Calu3 (cell line): ENCODE measurements at regions not wholly inside any gene's neighbourhood (a gene's known extent, or its start where the extent isn't known, plus 50 kb on each side); places are given as distances from the start of the nearest gene placed in this dataset.

Experiments used
- BruUV-seq: library from RNA; stranded (reverse); fragments of 400-500 nt; replicated peaks from 2 replicates; lab custom pipeline; 2021; lab: Mats Ljungman, UMichigan
- CTCF ChIA-PET: fragments of 300-600 bp; sonication (Branson Sonifier 250); formaldehyde crosslinking; loops from one replicate; lab custom pipeline; 2022; ENCODE audit warnings: antibody characterized with exemption; lab: Charles Lee
- DNase-seq: peaks from one replicate; pipeline ENCODE4 v3.0.0; 2022
- H3K27ac Mint-ChIP-seq: one replicate; pipeline ENCODE4 v1.8.0; 2022; ENCODE audit warnings: mixed read lengths; ENCODE audit not compliant: unreplicated experiment
- H3K27me3 Mint-ChIP-seq: one replicate; pipeline ENCODE4 v1.8.0; 2022; ENCODE audit warnings: mixed read lengths; ENCODE audit not compliant: unreplicated experiment
- H3K36me3 Mint-ChIP-seq: one replicate; pipeline ENCODE4 v1.8.0; 2022; ENCODE audit warnings: mild to moderate bottlenecking, moderate library complexity, mixed read lengths; ENCODE audit not compliant: insufficient read depth, unreplicated experiment
- H3K4me1 Mint-ChIP-seq: one replicate; pipeline ENCODE4 v1.8.0; 2022; ENCODE audit warnings: mild to moderate bottlenecking, low read depth, mixed read lengths; ENCODE audit not compliant: unreplicated experiment
- H3K4me3 Mint-ChIP-seq: one replicate; pipeline ENCODE4 v1.8.0; 2022; ENCODE audit warnings: mild to moderate bottlenecking, low read depth, moderate library complexity, mixed read lengths; ENCODE audit not compliant: unreplicated experiment
- H3K9me3 Mint-ChIP-seq: one replicate; pipeline ENCODE4 v1.8.0; 2022; ENCODE audit warnings: low read depth, mixed read lengths; ENCODE audit not compliant: unreplicated experiment
- CTCF ChIP-seq: fragments of 200-600 bp; IDR thresholded peaks from one replicate; pipeline ENCODE4 v1.8.0; 2022; ENCODE audit warnings: antibody characterized with exemption; ENCODE audit not compliant: unreplicated experiment
- intact Hi-C: fragments of 100-400 bp; cut with micrococcal nuclease; formaldehyde crosslinking; loops from one replicate; pipeline ENCODE4 v1.10.0; 2022; ENCODE audit not compliant: unreplicated experiment

- intact Hi-C loops: no loop called here
- DNase-seq: no peak
Observed at GRCh38 chr14:26330982-26331381, 266.9 kb downstream of the NOVA1 start.

GRCh38 chr14:26328791-26329190, 269.0 kb downstream of the NOVA1 start:
- no peak for DNase-seq
- H3K36me3 Mint-ChIP-seq: no peaks in the 10 kb centered on the region
- H3K4me1 Mint-ChIP-seq: no peaks in the 10 kb centered on the region
- peaks cover 9% of the 10 kb centered on the region for H3K9me3 Mint-ChIP-seq
- no peaks in the 10 kb centered on the region for H3K27me3 Mint-ChIP-seq
- intact Hi-C loops: no loop called here
- no TSS peak for BruUV-seq
- CTCF ChIA-PET: no interaction called here
- no peak for TF ChIP-seq CTCF
- H3K27ac Mint-ChIP-seq: no peak overlapping the region
- no peak overlapping the region for H3K4me3 Mint-ChIP-seq

More at GRCh38 chr14:26330982-26331381, 266.9 kb downstream of the NOVA1 start:
- TF ChIP-seq CTCF: no peak
- H3K4me1 Mint-ChIP-seq: no peaks in the 10 kb centered on the region
- no peaks in the 10 kb centered on the region for H3K36me3 Mint-ChIP-seq
- no peak overlapping the region for H3K4me3 Mint-ChIP-seq
- H3K9me3 Mint-ChIP-seq: peaks cover 12% of the 10 kb centered on the region
- CTCF ChIA-PET: no interaction called here
- no TSS peak for BruUV-seq
- no peak overlapping the region for H3K27ac Mint-ChIP-seq
- no peaks in the 10 kb centered on the region for H3K27me3 Mint-ChIP-seq

- intact Hi-C loops: no loop called here
- CTCF ChIA-PET: no interaction called here
- DNase-seq: no peak
- H3K9me3 Mint-ChIP-seq: peaks cover 3% of the 10 kb centered on the region
- H3K4me3 Mint-ChIP-seq: no peak overlapping the region
- H3K27ac Mint-ChIP-seq: no peak overlapping the region
- no peaks in the 10 kb centered on the region for H3K4me1 Mint-ChIP-seq
- no TSS peak for BruUV-seq
- H3K36me3 Mint-ChIP-seq: no peaks in the 10 kb centered on the region
- H3K27me3 Mint-ChIP-seq: no peaks in the 10 kb centered on the region
- no peak for TF ChIP-seq CTCF
Observed at GRCh38 chr14:26323869-26324268, 274.0 kb downstream of the NOVA1 start.

- Mint-ChIP-seq H3K9me3 (peaks cover 3% of the 10 kb centered on the region), H3K27me3 (no peaks in the 10 kb centered on the region), H3K36me3 (no peaks in the 10 kb centered on the region), H3K4me3 (no peak overlapping the region), H3K4me1 (no peaks in the 10 kb centered on the region), H3K27ac (no peak overlapping the region)
- TF ChIP-seq CTCF: no peak
- CTCF ChIA-PET: no interaction called here
- BruUV-seq: no TSS peak
- intact Hi-C loops: no loop called here
- no peak for DNase-seq
Observed at GRCh38 chr14:26320886-26321285, 276.9 kb downstream of the NOVA1 start.
